Heart left ventricle (tissue), 16 donors: ENCODE measurements at regions not wholly inside any gene's neighbourhood (a gene's known extent, or its start where the extent isn't known, plus 50 kb on each side); places are given as distances from the start of the nearest gene placed in this dataset.

Experiments
- ATAC-seq, 4 donors: fragments of 200-7000 bp; cut with Tn5 transposase; one replicate each; pipeline ENCODE4 v1.9.1; 2020 to 2022; ENCODE audit warnings: moderate library complexity in 4 of 4, mild to moderate bottlenecking in 3 of 4, moderate number of reproducible peaks in 1 of 4
- DNase-seq, 5 donors: peaks; one replicate each; pipeline ENCODE4 v3.0.0-alpha.2; 2020
- H3K27ac ChIP-seq, 12 donors: fragments of 200-600 bp; sonication (generic) in 4 of 12; one replicate each; pipeline versions ENCODE4 v1.5.0 to v1.8.0; 2016 to 2022; ENCODE audit warnings: mild to moderate bottlenecking in 2 of 12
- H3K27me3 ChIP-seq, 9 donors: fragments of 200-600 bp; sonication (generic) in 2 of 9; one replicate each; pipeline versions ENCODE4 v1.5.1 to v1.8.0; 2016 to 2022; ENCODE audit warnings: mild to moderate bottlenecking in 3 of 9
- H3K36me3 ChIP-seq, 9 donors: fragments of 200-600 bp; sonication (generic) in 2 of 9; one replicate each; pipeline versions ENCODE4 v1.5.0 to v1.8.0; 2018 to 2022; ENCODE audit warnings: mild to moderate bottlenecking in 2 of 9
- H3K4me1 ChIP-seq, 12 donors: fragments of 200-600 bp; sonication (generic) in 4 of 12; one replicate each; pipeline versions ENCODE4 v1.5.0 to v1.8.0; 2016 to 2022; ENCODE audit warnings: mild to moderate bottlenecking in 3 of 12
- H3K4me3 ChIP-seq, 12 donors: fragments of 200-600 bp; sonication (generic) in 4 of 12; one replicate each; pipeline versions ENCODE4 v1.5.0 to v1.8.0; 2017 to 2022; ENCODE audit warnings: mild to moderate bottlenecking in 9 of 12, moderate library complexity in 4 of 12
- H3K9me3 ChIP-seq, 12 donors: fragments of 200-600 bp; sonication (generic) in 4 of 12; one replicate each; pipeline versions ENCODE4 v1.5.0 to v1.8.0; 2016 to 2022; ENCODE audit warnings: mild to moderate bottlenecking in 1 of 12
- CTCF ChIP-seq, 12 donors: fragments of 200-600 bp; sonication (generic) in 4 of 12; IDR thresholded peaks; one replicate each; pipeline versions ENCODE4 v1.5.0 to v1.8.0; 2018 to 2022; ENCODE audit warnings: antibody characterized with exemption in 12 of 12, mild to moderate bottlenecking in 5 of 12
- POLR2A ChIP-seq, 2 donors: fragments of 450-650 bp; IDR thresholded peaks; one replicate each; pipeline ENCODE4 v1.6.1; 2017; ENCODE audit warnings: antibody characterized with exemption in 2 of 2, mild to moderate bottlenecking in 2 of 2, moderate library complexity in 2 of 2
- WGBS, 4 donors: extraction: QIAGEN DNeasy Blood & Tissue Kit in 2 of 4; methylation state at CpG; one replicate each; pipeline versions ENCODE4 v1.1.5 to v1.1.7; 2013 to 2018; 5-methylcytosine and 5-hydroxymethylcytosine counted together
- intact Hi-C, 10 donors: fragments of 100-400 bp; cut with DNase I; formaldehyde crosslinking; loops; one replicate each; pipeline versions ENCODE4 v1.11.1 to v1.14.2; 2022
- donor health status: ischemic (EF 13 %, LVEDD 7.1; RV severe dilation, severe dysfunction).
- donor health status: healthy with polysubstance abuse.
- donor health status: DM: no; HTN: yes; CAD: no.
- donor health status: DM: no; HTN: no; CAD: no.
- donor health status: ischemic (EF 25% LVEDD 6.9; RV normal size, moderate dysfunction).
- donor health status: ischemic (EF 25% LVEDD 5.7; RV mildly dilated, moderate dysfunction).
- donor health status: healthy.
- donor health status: DM: yes; HTN: yes; CAD: no.
- donor health status: ischemic (EF 35%, LVEDD 5.7; RV mildly dilated, moderate dysfunction).
- donor health status: nonischemic (EF 11% LVEDD 7.7; RV severe dilation, severe dysfunction).
- donor health status: DM: yes; HTN: yes; CAD: no.
- donor health status: PGD.
- donor health status: ischemic (EF 29% LVEDD 5.4; RV normal size, mild dysfunction).
- donor health status: nonischemic (EF 23%, LVEDD 6.1; RV moderate dilation, normal function).

DNA sequence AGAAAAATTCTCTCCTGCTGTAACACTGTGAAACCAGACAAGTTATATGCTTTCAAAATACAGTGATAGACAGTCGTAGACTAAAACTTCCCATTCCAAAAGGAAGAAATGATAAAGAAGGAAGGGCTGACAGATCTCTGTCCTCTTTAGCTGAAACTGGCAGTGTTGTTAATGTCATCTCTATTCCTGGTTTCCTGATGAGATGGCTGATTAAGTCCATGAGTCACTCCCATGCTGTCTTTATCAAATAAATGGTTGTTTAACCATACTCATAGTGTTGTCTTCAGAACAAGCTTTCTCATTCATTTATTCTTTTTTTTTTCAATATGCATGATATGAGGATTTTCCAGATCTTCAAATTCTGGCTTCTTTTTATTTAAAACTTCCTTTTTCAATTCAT is 952.2 kb upstream of the WWC1 start:
- ATAC-seq: no peak
- Histone ChIP-seq H3K36me3 (no peaks in the 10 kb centered on the region), H3K9me3 (no peaks in the 10 kb centered on the region), H3K27ac (no peak overlapping the region), H3K4me3 (no peak overlapping the region), H3K4me1 (no peaks in the 10 kb centered on the region), H3K27me3 (no peaks in the 10 kb centered on the region)
- WGBS, 4 donors: 52 to 67% (median 62%) methylated on average over 1 of the region's 1 CpG
- intact Hi-C loops: no loop called here
- DNase-seq: no peak
- TF ChIP-seq CTCF (IDR thresholded peaks at IDR 0.05): no peak
- TF ChIP-seq POLR2A (IDR thresholded peaks at IDR 0.05): no peak

GRCh38 chr5:167346461-167346860 is 945.0 kb upstream of the WWC1 start:
- ATAC-seq: no peak
- no peak for DNase-seq
- Histone ChIP-seq H3K27me3 (no peaks in the 10 kb centered on the region), H3K27ac (no peak overlapping the region), H3K4me1 (no peaks in the 10 kb centered on the region), H3K4me3 (no peak overlapping the region), H3K9me3 (no peaks in the 10 kb centered on the region), H3K36me3 (no peaks in the 10 kb centered on the region)
- TF ChIP-seq CTCF (IDR thresholded peaks at IDR 0.05): no peak
- no peak for TF ChIP-seq POLR2A (IDR thresholded peaks at IDR 0.05)
- intact Hi-C loops: no loop called here
- 54 to 68% (median 61%) methylated on average over 4 of the region's 4 CpGs for WGBS, 4 donors

GRCh38 chr5:167348251-167348926 is 943.1 kb upstream of the WWC1 start:
- Histone ChIP-seq H3K9me3 (no peaks in the 10 kb centered on the region), H3K4me3 (no peak overlapping the region), H3K36me3 (no peaks in the 10 kb centered on the region), H3K4me1 (no peaks in the 10 kb centered on the region), H3K27ac (no peak overlapping the region), H3K27me3 (no peaks in the 10 kb centered on the region)
- DNase-seq (no peak), ATAC-seq (no peak)
- 71 to 75% (median 72%) methylated on average over 12 of the region's 12 CpGs for WGBS, 4 donors
- intact Hi-C loops: no loop called here
- no peak for TF ChIP-seq CTCF (IDR thresholded peaks at IDR 0.05)
- no peak for TF ChIP-seq POLR2A (IDR thresholded peaks at IDR 0.05)

DNA sequence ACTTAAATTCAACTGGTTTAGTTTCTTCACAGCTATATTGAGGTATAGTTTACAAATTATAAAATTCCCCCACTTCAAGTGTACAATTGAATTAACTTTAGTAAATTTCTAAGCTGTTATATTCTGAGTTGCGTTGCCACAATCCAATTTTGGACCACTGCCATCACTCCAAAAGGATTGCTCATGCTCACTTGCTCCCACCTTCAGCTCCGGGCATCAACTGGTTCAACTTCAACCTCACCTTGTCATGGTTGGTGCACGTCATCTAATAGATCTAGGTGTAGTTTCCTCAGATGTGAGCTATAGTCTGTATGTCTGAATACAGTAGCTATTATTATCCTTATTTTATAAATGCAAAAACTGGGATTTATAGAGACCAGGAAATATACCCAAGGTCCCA is 942.5 kb upstream of the WWC1 start:
- H3K27me3 ChIP-seq: no peaks in the 10 kb centered on the region
- no peak for ATAC-seq
- no peaks in the 10 kb centered on the region for H3K9me3 ChIP-seq
- WGBS, 4 donors: 81 to 88% (median 84%) methylated on average over 3 of the region's 3 CpGs
- no peak overlapping the region for H3K4me3 ChIP-seq
- H3K4me1 ChIP-seq: no peaks in the 10 kb centered on the region
- H3K36me3 ChIP-seq: no peaks in the 10 kb centered on the region
- intact Hi-C loops: no loop called here
- H3K27ac ChIP-seq: no peak overlapping the region
- TF ChIP-seq CTCF (IDR thresholded peaks at IDR 0.05) (no peak), POLR2A (IDR thresholded peaks at IDR 0.05) (no peak)
- no peak for DNase-seq
